ENCODE measurements at regions not wholly inside any gene's neighbourhood (a gene's known extent, or its start where the extent isn't known, plus 50 kb on each side); places are given as distances from the start of the nearest gene placed in this dataset.

- Histone ChIP-seq H3K27me3 (replicated peaks; ENCODE audit: insufficient read depth, low read depth, low read length, poor library complexity) (no peaks in the 10 kb centered on the region), H3K27ac (ENCODE audit: low read depth, low read length, poor library complexity, severe bottlenecking) (no peak overlapping the region), H3K4me3 (ENCODE audit: low read depth, low read length, poor library complexity, severe bottlenecking) (no peak overlapping the region), H3K4me1 (ENCODE audit: insufficient read depth, low read length, poor library complexity, severe bottlenecking) (no peaks in the 10 kb centered on the region), H3K36me3 (ENCODE audit: insufficient read depth, low read length, poor library complexity, severe bottlenecking) (no peaks in the 10 kb centered on the region), H3K9me3 (ENCODE audit: low read depth, low read length, poor library complexity, severe bottlenecking) (no peaks in the 10 kb centered on the region)
- TF ChIP-seq EZH2 (IDR thresholded peaks at IDR 0.05; ENCODE audit: borderline replicate concordance, low read depth, low read length, poor library complexity, severe bottlenecking) (no peak), CTCF (conservative IDR thresholded peaks at IDR 0.05; ENCODE audit: low read depth, low read length) (no peak)
- ChIA-PET POLR2A (ENCODE audit: low non-redundant PET) (no interaction called here), CTCF (interaction anchor here (0.6 kb wide), 1 partner anchor 307 kb away, joined by 3 read pairs; no protein-coding TSS in a partner anchor)
- no peak for DNase-seq (ENCODE audit: low spot score)
- intact Hi-C loops (cut with micrococcal nuclease; ENCODE audit: unreplicated experiment) = no loop called here
- BruUV-seq (replicated peaks) = no TSS peak
Observed at GRCh38 chr3:170730071-170730812, 139.8 kb downstream of the RPL22L1 start.

- Histone ChIP-seq H3K9me3 (ENCODE audit: low read depth, low read length, poor library complexity, severe bottlenecking) (no peaks in the 10 kb centered on the region), H3K4me3 (ENCODE audit: low read depth, low read length, poor library complexity, severe bottlenecking) (no peak overlapping the region), H3K27me3 (replicated peaks; ENCODE audit: insufficient read depth, low read depth, low read length, poor library complexity) (no peaks in the 10 kb centered on the region), H3K36me3 (ENCODE audit: insufficient read depth, low read length, poor library complexity, severe bottlenecking) (no peaks in the 10 kb centered on the region), H3K4me1 (ENCODE audit: insufficient read depth, low read length, poor library complexity, severe bottlenecking) (no peaks in the 10 kb centered on the region), H3K27ac (ENCODE audit: low read depth, low read length, poor library complexity, severe bottlenecking) (no peak overlapping the region)
- no TSS peak for BruUV-seq (replicated peaks)
- ChIA-PET POLR2A (ENCODE audit: low non-redundant PET) (no interaction called here), CTCF (no interaction called here)
- DNase-seq (ENCODE audit: low spot score) = no peak
- TF ChIP-seq CTCF (conservative IDR thresholded peaks at IDR 0.05; ENCODE audit: low read depth, low read length) (no peak), EZH2 (IDR thresholded peaks at IDR 0.05; ENCODE audit: borderline replicate concordance, low read depth, low read length, poor library complexity, severe bottlenecking) (no peak)
- intact Hi-C loops (cut with micrococcal nuclease; ENCODE audit: unreplicated experiment) = no loop called here
Observed at GRCh38 chr3:170728181-170728580, 141.8 kb downstream of the RPL22L1 start.

- no TSS peak for BruUV-seq (replicated peaks)
- intact Hi-C loops (cut with micrococcal nuclease; ENCODE audit: unreplicated experiment) = no loop called here
- Histone ChIP-seq H3K27ac (ENCODE audit: low read depth, low read length, poor library complexity, severe bottlenecking) (no peak overlapping the region), H3K4me3 (ENCODE audit: low read depth, low read length, poor library complexity, severe bottlenecking) (no peak overlapping the region), H3K9me3 (ENCODE audit: low read depth, low read length, poor library complexity, severe bottlenecking) (no peaks in the 10 kb centered on the region), H3K27me3 (replicated peaks; ENCODE audit: insufficient read depth, low read depth, low read length, poor library complexity) (no peaks in the 10 kb centered on the region), H3K4me1 (ENCODE audit: insufficient read depth, low read length, poor library complexity, severe bottlenecking) (no peaks in the 10 kb centered on the region), H3K36me3 (ENCODE audit: insufficient read depth, low read length, poor library complexity, severe bottlenecking) (no peaks in the 10 kb centered on the region)
- CTCF ChIA-PET = no interaction called here
- TF ChIP-seq CTCF (conservative IDR thresholded peaks at IDR 0.05; ENCODE audit: low read depth, low read length) (no peak), EZH2 (IDR thresholded peaks at IDR 0.05; ENCODE audit: borderline replicate concordance, low read depth, low read length, poor library complexity, severe bottlenecking) (no peak)
- no peak for DNase-seq (ENCODE audit: low spot score)
- POLR2A ChIA-PET (ENCODE audit: low non-redundant PET) = no interaction called here
Observed at GRCh38 chr3:170727754-170728153, 141.9 kb upstream of the SLC7A14 start.

Measured in A673 (cell line).